NCI-H82 treated with DMSO at 0.1 percent for 48 hours (cell line): ENCODE measurements at regions not wholly inside any gene's neighbourhood (a gene's known extent, or its start where the extent isn't known, plus 50 kb on each side); places are given as distances from the start of the nearest gene placed in this dataset.

Experiments
- DNase-seq: peaks from one replicate; lab custom pipeline; 2025; ENCODE audit not compliant: unreplicated experiment; lab: John Stamatoyannopoulos, UW

DNA sequence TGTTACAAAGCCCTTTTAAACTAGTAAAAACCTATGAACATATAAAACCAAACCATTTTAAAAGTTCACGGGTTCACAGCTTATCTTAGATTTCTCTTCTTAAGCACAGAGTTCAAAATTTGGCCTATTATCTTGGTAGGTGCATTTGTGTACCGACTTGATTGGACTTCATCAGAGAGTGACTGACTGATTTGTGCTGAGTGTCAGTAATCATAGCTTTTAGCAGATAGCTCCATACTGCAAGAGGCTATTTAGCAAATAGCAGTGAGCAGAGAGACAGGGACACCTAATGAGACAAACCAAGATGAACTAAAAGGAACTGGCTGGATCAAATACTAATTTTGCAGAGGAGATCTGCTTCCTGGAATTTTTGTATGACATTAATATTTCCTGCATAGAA lies 274.5 kb downstream of the PRR16 start:
- DNase-seq, result no peak

- DNase-seq, result no peak
Observed at GRCh38 chr5:120740989-120741388, 276.9 kb downstream of the PRR16 start.

- DNase-seq, result no peak
Observed at GRCh38 chr5:120748474-120748873, 284.4 kb downstream of the PRR16 start.

DNA sequence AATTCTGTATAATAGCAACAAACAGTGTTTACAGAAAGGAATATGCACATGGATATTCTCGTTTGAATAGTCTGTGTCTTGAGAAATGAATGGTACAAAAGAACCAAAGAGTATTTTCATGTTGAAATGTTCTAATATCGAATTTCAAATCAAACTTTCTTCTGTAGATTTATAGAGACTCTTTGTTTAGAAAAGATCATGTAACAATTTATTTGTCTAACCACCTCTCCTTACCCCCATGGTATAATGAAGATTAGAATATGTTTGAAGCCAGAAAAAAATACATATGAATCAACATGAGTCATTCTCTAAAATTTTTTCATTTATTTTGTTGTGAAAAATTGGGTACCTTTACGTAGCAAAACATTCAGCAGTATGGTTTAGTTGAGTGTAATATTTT lies 285.6 kb downstream of the PRR16 start:
- DNase-seq, result no peak

- DNase-seq, result no peak
Observed at GRCh38 chr5:120759587-120759986, 295.5 kb downstream of the PRR16 start.

GRCh38 chr5:120761986-120762385 lies 297.9 kb downstream of the PRR16 start:
- no peak for DNase-seq

- peak; percentile 3 for DNase-seq
Observed at GRCh38 chr5:120765189-120765588, 301.1 kb downstream of the PRR16 start.

GRCh38 chr5:120767178-120767820 lies 303.2 kb downstream of the PRR16 start:
- DNase-seq, result no peak

GRCh38 chr5:120769312-120769872 lies 305.3 kb downstream of the PRR16 start:
- no peak for DNase-seq

DNA sequence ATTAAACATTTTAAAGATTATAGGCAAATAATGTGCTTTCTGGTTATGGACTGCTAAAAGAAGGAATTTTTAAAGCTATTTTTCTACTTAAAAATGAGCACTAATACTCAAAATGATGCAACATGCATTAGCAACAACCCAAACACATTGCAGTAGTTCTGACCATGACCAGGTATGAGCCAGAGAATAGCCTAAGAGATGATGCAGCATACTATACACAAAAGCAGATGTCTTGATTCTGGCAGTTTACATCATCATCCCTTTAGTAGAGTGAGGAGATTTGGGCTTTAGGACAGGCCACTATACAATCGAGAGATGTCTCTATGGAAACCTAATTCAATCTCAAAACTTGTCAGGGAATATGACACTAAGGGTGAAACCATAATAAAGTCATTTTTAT lies 307.1 kb downstream of the PRR16 start:
- peak; percentile 58 for DNase-seq

DNA sequence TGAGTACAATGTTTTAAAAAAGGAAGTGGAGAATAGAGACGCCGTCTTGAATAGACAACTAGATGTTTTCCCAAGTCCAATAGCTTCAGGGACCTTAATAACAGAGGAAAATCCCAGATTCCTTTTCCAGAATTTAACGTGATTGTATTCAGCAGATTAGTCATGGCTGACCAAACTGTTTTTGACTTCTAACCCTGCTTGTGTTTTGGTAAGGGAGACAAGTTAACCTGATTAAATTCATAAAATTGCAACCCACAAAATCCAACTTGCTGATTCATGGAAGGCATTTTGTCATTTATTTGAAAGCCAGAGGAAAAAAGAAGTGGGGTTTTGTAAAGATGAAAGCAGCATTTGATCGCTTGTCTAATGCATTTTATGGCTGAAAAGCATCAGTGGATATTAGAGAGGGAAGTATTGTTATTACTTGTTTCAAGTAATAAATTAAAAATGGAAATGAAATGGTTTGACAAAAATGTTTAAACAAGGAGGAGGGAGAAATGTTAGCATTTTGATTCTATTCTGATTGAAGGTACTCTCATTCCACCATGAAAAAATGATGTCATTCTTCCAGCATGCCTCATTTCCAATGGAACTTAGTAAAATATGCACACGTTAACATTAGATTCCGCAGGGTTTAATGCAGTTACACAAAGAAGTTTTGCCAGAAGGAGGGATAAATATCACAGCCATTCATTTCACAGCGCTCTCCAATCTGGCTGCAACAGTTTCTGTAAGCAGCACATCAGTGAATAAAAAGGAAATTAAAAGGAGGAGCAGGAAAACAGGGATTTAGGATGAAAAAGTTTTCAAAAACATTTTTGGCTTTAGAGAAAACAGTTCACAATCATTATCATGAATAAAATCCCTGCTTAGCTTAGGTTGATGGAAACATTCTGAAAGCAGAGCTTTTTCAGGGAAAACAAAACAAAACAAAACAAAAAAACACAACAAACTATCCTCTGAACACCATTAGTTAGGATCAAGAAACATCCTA lies 314.7 kb downstream of the PRR16 start:
- DNase-seq, result no peak

DNA sequence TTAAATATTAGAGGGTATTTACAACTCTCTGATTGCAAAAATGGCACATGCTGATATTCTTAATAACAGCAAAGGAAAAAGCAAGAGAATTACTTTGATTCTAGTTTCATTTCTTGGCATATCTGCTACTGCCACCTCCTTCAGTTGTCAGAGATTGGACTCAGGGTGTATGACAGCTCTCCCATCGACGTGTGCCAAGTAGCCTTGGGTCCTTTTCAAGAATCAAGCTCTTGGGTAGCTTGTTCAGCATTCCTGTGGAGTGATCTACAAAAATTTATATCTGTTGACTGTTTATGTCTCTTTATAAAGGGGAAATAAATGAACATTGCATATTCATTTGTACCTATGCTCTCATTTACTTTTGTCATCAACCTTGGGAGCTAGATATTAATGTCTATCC lies 315.6 kb downstream of the PRR16 start:
- no peak for DNase-seq

DNA sequence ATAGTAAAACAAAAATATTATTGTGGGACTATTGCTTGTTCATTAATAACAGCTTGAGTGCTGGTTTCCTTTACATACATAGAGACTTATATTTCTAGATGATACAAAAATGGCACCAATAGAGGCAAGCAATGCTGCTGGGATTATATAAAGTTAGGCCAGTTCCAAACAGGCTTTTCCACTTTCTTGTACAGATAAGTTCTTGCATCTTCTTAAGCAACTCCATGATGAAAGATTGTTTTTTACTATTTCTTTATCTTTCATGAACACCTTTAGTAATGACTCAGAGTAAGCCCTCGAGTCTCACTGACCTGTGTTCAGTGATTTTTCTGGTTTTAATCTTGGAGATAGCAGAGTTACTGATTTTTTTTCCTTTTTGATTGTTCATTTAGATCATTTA lies 324.4 kb downstream of the PRR16 start:
- DNase-seq, result no peak

GRCh38 chr5:120789918-120790317 lies 325.8 kb downstream of the PRR16 start:
- no peak for DNase-seq

DNA sequence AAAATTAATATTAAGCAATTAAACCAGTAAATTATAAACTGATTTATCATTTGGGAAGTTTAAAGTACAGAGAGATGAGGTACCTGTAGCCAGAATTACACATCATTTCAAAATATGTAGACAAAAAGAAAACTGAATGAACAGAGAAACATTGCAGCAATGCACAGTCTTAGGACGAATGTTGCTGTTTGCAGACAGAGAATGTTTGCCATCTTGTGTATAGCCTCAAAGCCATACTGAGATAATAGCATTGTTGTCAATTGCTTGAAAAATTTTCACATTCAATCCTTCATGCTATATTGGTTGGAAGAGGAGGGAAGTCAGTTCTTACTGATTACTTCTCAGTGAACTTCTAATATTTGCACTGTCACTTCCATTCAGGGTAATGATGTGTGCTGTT lies 326.2 kb downstream of the PRR16 start:
- no peak for DNase-seq

DNA sequence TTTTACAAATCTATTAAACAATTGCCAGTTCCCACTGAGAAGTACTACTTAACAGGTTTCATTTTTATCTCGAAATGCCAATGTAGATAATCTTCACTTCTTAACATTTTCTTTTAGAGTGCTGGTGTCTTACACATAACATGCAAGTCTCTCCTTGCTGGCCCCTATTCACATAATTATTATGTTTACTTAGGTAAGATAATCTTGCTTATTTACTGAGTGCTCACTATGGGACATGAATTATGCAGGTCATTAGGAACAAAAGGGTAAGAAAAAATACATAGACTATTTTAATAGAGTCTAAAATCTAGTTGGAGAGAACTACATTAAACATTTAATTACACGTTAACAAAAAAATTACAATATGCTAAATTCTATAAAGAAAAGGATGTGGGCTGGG lies 328.4 kb downstream of the PRR16 start:
- DNase-seq, result no peak

GRCh38 chr5:120794121-120794520 lies 330.0 kb downstream of the PRR16 start:
- DNase-seq, result no peak

DNA sequence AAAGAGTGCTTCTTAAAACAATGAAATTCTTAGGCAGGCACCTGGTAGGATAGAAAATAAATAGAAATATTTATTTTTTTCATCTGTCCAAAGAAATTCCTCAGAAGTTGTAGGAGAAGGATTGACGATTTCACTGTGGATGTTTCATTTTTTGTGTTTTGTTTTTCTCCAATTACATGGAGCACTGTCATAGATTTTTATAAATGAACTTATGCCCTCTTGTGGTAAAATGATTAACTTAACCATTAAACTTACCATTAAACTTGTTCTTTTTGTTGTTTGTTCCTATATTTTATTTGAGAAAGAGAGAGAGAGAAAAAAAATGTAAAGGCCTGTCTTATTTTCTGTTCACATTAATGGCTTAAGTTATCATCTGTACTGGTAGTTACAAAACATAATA lies 339.2 kb downstream of the PRR16 start:
- peak; percentile 6 for DNase-seq

GRCh38 chr5:120805131-120805530 lies 341.0 kb downstream of the PRR16 start:
- DNase-seq, result no peak

DNA sequence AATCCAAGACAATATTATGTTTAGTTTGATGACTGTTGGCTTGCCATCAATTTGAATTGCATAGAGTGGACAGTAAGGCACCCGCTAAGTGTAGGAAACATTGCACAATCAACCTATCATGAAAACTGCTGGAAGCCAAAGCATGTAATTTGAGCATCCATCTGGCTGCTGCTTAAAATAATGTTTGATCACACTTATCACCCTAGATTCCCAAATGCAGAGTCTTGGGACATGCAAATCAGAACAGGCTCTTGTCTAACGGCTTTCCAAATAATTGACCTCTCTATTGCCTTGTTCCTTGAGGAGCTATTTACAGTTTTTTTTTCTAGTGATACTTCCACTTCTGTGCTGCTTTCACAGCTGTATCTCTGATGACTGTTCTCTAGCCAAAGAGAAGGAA lies 342.1 kb downstream of the PRR16 start:
- DNase-seq, result no peak

DNA sequence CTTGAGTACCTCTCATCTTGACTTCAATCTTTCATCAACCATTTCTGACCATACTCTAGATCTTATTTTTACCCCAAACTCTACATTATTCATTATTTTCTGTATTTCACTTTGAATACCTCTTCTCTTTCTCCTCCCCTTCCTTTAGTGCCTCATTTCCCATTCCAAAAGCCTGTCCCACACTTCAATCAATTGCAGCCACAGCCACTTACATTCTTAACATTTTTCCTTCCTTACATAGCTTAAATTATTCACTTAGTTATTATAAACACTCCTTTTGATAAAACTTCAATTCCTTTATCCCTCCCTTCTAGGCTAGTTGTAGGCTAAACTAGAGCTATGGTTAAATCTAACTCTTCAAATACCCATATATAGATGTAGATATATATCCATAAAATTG lies 344.0 kb downstream of the PRR16 start:
- no peak for DNase-seq

GRCh38 chr5:120808606-120809005 lies 344.5 kb downstream of the PRR16 start:
- peak; percentile 60 for DNase-seq
